ENCODE measurements at regions not wholly inside any gene's neighbourhood (a gene's known extent, or its start where the extent isn't known, plus 50 kb on each side); places are given as distances from the start of the nearest gene placed in this dataset.

DNA sequence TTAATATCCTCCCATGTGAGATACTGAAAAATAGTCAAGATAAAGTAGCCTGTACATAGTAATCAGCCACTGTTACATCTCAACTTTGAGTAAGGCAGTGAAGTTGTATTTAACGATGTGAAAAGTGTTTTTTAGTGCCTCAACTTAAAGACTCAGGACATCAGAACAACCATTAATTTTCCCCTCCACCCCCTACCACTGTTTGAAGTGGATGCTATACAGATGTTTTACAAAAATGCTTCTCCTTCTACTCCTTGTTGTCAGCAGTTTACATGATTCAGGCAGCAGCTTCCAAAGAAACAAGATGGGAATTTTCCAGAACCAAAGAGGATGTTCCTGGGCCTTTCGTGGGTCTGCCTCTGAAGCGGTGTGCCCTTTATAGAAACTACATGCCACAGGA, 143.6 kb downstream of the RPAP3 start:
- H4K20me1 ChIP-seq (replicated peaks; ENCODE audit: insufficient read depth) = no peaks in the 10 kb centered on the region
- H3K27ac ChIP-seq (ENCODE audit: low read depth) = no peak overlapping the region
- ATAC-seq (no peak), DNase-seq (ENCODE audit: low spot score) (no peak)
- no peaks in the 10 kb centered on the region; the same call in 2 of the 3 replicates for H3K9me3 Mint-ChIP-seq
- 0 out of 2 replicates have a peak, but pooled peaks cover 18% of the 10 kb centered on the region for H3K9me2 ChIP-seq (ENCODE audit: insufficient read depth)
- no peaks in the 10 kb centered on the region for H3K4me1 ChIP-seq (ENCODE audit: insufficient read depth)
- no peak overlapping the region for H3K4me2 ChIP-seq
- H3K36me3 ChIP-seq (ENCODE audit: insufficient read depth) = no peaks in the 10 kb centered on the region
- H3K4me3 Mint-ChIP-seq = no peak overlapping the region
- H3K27me3 Mint-ChIP-seq (ENCODE audit: insufficient read depth, low read depth, poor library complexity) = peaks cover under 1% of the 10 kb centered on the region
- 0 out of 2 replicates have a peak overlapping the region, but pooled peaks have one; percentile 47 for H2AFZ ChIP-seq
- H3K4me1 Mint-ChIP-seq = no peaks in the 10 kb centered on the region
- no peaks in the 10 kb centered on the region for H3K27me3 ChIP-seq (ENCODE audit: insufficient read depth)
- H3K27ac Mint-ChIP-seq = no peak overlapping the region
- no peaks in the 10 kb centered on the region for H3K79me2 ChIP-seq (replicated peaks; ENCODE audit: insufficient read depth)
- TF ChIP-seq, protein P1, sequence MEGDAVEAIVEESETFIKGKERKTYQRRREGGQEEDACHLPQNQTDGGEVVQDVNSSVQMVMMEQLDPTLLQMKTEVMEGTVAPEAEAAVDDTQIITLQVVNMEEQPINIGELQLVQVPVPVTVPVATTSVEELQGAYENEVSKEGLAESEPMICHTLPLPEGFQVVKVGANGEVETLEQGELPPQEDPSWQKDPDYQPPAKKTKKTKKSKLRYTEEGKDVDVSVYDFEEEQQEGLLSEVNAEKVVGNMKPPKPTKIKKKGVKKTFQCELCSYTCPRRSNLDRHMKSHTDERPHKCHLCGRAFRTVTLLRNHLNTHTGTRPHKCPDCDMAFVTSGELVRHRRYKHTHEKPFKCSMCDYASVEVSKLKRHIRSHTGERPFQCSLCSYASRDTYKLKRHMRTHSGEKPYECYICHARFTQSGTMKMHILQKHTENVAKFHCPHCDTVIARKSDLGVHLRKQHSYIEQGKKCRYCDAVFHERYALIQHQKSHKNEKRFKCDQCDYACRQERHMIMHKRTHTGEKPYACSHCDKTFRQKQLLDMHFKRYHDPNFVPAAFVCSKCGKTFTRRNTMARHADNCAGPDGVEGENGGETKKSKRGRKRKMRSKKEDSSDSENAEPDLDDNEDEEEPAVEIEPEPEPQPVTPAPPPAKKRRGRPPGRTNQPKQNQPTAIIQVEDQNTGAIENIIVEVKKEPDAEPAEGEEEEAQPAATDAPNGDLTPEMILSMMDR (conservative IDR thresholded peaks at IDR 0.05; ENCODE audit: low read depth in 2 of 2) = no peak
- TF ChIP-seq STAT1 (IDR thresholded peaks at IDR 0.05; ENCODE audit: unreplicated experiment) (no peak), JUNB (IDR thresholded peaks at IDR 0.05; ENCODE audit: unreplicated experiment) (no peak), ZNF114 (CRISPR knock-in tag; IDR thresholded peaks at IDR 0.05) (no peak), EZH2phosphoT487 (IDR thresholded peaks at IDR 0.05; ENCODE audit: unreplicated experiment) (no peak), POLR2AphosphoS5 (IDR thresholded peaks at IDR 0.05; ENCODE audit: low read depth) (no peak), EZH2 (IDR thresholded peaks at IDR 0.05; ENCODE audit: low read depth, unreplicated experiment) (no peak), ZNF331 (CRISPR knock-in tag; IDR thresholded peaks at IDR 0.05; ENCODE audit: low read depth) (no peak)
- TF ChIP-seq, protein P2, sequence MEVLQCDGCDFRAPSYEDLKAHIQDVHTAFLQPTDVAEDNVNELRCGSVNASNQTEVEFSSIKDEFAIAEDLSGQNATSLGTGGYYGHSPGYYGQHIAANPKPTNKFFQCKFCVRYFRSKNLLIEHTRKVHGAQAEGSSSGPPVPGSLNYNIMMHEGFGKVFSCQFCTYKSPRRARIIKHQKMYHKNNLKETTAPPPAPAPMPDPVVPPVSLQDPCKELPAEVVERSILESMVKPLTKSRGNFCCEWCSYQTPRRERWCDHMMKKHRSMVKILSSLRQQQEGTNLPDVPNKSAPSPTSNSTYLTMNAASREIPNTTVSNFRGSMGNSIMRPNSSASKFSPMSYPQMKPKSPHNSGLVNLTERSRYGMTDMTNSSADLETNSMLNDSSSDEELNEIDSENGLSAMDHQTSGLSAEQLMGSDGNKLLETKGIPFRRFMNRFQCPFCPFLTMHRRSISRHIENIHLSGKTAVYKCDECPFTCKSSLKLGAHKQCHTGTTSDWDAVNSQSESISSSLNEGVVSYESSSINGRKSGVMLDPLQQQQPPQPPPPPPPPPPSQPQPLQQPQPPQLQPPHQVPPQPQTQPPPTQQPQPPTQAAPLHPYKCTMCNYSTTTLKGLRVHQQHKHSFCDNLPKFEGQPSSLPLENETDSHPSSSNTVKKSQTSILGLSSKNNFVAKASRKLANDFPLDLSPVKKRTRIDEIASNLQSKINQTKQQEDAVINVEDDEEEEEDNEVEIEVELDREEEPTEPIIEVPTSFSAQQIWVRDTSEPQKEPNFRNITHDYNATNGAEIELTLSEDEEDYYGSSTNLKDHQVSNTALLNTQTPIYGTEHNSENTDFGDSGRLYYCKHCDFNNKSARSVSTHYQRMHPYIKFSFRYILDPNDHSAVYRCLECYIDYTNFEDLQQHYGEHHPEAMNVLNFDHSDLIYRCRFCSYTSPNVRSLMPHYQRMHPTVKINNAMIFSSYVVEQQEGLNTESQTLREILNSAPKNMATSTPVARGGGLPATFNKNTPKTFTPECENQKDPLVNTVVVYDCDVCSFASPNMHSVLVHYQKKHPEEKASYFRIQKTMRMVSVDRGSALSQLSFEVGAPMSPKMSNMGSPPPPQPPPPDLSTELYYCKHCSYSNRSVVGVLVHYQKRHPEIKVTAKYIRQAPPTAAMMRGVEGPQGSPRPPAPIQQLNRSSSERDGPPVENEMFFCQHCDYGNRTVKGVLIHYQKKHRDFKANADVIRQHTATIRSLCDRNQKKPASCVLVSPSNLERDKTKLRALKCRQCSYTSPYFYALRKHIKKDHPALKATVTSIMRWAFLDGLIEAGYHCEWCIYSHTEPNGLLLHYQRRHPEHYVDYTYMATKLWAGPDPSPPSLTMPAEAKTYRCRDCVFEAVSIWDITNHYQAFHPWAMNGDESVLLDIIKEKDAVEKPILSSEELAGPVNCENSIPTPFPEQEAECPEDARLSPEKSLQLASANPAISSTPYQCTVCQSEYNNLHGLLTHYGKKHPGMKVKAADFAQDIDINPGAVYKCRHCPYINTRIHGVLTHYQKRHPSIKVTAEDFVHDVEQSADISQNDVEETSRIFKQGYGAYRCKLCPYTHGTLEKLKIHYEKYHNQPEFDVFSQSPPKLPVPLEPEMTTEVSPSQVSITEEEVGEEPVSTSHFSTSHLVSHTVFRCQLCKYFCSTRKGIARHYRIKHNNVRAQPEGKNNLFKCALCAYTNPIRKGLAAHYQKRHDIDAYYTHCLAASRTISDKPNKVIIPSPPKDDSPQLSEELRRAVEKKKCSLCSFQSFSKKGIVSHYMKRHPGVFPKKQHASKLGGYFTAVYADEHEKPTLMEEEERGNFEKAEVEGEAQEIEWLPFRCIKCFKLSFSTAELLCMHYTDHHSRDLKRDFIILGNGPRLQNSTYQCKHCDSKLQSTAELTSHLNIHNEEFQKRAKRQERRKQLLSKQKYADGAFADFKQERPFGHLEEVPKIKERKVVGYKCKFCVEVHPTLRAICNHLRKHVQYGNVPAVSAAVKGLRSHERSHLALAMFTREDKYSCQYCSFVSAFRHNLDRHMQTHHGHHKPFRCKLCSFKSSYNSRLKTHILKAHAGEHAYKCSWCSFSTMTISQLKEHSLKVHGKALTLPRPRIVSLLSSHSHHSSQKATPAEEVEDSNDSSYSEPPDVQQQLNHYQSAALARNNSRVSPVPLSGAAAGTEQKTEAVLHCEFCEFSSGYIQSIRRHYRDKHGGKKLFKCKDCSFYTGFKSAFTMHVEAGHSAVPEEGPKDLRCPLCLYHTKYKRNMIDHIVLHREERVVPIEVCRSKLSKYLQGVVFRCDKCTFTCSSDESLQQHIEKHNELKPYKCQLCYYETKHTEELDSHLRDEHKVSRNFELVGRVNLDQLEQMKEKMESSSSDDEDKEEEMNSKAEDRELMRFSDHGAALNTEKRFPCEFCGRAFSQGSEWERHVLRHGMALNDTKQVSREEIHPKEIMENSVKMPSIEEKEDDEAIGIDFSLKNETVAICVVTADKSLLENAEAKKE (CRISPR knock-in tag; IDR thresholded peaks at IDR 0.05) = no peak
- TF ChIP-seq, protein P3, sequence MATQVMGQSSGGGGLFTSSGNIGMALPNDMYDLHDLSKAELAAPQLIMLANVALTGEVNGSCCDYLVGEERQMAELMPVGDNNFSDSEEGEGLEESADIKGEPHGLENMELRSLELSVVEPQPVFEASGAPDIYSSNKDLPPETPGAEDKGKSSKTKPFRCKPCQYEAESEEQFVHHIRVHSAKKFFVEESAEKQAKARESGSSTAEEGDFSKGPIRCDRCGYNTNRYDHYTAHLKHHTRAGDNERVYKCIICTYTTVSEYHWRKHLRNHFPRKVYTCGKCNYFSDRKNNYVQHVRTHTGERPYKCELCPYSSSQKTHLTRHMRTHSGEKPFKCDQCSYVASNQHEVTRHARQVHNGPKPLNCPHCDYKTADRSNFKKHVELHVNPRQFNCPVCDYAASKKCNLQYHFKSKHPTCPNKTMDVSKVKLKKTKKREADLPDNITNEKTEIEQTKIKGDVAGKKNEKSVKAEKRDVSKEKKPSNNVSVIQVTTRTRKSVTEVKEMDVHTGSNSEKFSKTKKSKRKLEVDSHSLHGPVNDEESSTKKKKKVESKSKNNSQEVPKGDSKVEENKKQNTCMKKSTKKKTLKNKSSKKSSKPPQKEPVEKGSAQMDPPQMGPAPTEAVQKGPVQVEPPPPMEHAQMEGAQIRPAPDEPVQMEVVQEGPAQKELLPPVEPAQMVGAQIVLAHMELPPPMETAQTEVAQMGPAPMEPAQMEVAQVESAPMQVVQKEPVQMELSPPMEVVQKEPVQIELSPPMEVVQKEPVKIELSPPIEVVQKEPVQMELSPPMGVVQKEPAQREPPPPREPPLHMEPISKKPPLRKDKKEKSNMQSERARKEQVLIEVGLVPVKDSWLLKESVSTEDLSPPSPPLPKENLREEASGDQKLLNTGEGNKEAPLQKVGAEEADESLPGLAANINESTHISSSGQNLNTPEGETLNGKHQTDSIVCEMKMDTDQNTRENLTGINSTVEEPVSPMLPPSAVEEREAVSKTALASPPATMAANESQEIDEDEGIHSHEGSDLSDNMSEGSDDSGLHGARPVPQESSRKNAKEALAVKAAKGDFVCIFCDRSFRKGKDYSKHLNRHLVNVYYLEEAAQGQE (IDR thresholded peaks at IDR 0.05; ENCODE audit: unreplicated experiment) = no peak
- H3K36me3 Mint-ChIP-seq (ENCODE audit: low read depth) = no peaks in the 10 kb centered on the region
- H3K4me3 ChIP-seq = no peak overlapping the region
- no peaks in the 10 kb centered on the region for H3F3A ChIP-seq (replicated peaks; ENCODE audit: low read depth)

Data from GM23338 (cell line).